ENCODE measurements at regions not wholly inside any gene's neighbourhood (a gene's known extent, or its start where the extent isn't known, plus 50 kb on each side); places are given as distances from the start of the nearest gene placed in this dataset.
"Not testable (repeated sequence)": the region's sequence is repeated elsewhere in the genome, so short reads cannot be mapped to it uniquely, and the experiment has no call there.

DNA sequence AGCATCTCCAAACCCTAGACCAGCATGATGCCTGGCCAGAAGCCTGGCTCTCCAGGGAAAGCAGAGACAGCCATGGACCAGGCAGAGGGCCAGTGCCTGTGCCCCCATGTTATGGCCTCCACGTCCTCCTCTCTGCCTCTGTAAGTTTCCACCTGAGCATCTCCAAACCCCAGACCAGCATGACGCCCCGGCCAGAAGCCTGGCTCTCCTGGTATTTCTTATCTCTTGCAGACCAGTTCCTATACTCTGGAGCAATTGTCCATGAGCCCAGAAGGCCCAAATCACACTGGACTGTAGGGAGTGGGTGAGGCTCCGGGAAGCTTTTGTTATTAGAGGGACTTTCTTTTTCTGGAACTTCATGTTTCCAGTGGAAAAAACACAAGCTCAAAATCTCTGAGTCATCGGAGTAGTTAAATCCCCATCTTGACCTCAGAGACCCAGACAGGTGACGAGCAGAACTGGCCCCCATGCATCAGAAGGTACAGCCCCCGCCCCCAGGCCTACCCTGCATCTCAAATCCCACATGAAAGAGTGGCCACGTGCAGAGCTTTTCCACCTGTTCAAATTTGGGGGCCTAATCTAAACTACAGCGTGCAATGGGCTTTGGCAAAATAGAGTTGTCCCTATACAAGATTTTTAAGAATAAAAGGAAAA lies 110.2 kb upstream of the FOXQ1 start:
- DNase-seq (ENCODE audit: low read depth) = no peak

DNA sequence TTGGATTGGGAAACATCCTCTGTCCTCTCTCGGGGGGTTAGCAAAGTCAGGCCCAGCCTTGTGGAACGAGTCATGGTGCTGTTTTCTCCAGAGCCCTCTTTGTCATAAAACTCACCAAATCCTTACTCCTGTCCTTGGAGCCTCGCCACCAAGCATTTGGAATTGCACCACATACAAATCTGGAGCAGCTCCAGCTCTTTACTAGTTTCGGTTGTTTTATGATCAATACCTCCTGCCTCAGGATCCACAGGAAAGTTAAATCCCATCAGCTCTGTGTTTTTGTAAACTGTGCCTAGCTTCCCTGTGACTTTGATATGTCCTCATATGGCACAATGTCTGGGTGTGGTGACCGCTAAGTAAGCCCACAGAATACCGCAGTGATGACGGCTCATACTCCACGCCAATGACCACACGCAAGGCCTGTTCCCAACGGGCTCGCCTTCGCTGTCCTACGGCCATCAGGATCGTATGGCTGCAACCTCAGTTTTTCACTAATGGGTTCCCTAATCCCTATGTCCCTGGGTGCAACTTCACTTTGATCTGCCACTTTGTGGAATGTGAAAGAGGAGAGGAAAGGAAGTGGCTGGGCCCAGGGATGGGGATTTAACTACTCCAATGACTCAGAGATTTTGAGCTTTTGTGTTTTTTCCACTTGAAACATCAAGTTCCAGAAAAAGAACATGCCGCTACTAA lies 111.3 kb upstream of the FOXQ1 start:
- no peak for DNase-seq (ENCODE audit: low read depth)

DNA sequence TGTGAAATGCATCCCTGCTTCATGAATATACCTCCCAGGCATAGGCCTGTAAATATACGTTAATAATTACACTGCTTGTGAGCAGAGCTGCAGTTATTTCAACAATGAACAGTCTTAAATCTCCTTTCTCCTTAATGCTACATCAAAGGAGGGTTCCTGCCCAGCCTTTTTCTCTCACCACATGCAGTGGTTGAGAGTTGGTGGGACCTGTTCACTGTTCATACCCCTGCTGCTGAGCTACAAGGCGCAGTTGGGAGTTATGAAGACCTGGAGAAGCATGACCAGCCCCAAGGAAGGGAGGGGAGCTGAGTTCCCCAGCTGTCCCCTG lies 111.9 kb upstream of the FOXQ1 start:
- no peak for DNase-seq (ENCODE audit: low read depth)

DNA sequence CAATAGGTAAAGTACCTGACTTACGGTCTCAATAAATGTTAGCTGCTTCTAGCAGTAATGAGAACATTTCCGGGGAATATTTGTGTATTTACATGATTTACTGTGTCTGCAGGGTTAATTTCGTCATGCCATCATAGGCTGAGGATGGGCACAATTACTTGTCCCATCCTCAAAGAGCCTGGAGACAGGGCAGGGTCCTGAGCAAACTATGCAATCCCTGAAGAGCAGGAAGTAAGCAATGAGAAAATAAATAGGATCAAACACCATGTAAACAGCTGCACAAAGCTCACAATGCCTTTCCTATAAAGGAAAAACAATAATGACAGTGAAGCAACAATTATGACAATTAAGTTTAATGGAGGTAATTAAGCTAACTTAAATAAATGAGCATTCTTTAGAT lies 114.6 kb upstream of the FOXQ1 start:
- DNase-seq (ENCODE audit: low read depth) = no peak

DNA sequence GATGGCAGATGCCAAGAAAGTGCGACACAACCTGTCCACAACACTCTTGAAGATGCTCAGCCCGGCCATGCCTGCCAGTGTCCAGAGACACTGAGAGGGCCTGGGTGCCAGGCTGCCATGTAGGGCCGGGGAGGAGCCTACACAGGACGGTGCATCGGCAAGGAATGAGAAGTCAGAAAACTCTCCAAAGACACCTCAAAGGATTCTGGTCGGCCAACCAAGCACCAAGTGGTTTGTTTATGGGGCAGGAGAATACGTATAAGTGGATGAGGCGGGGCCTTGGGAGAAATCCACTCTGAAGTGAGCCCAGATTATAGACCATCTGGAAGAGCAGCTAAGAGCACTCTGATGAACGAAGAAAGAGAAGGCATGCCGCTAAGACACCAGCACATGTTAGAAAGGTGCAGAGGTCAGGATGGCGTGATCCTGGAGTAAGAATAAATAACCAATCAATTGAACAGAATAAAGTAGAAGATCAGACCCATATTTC lies 120.7 kb upstream of the FOXQ1 start:
- DNase-seq (ENCODE audit: low read depth) = no peak

DNA sequence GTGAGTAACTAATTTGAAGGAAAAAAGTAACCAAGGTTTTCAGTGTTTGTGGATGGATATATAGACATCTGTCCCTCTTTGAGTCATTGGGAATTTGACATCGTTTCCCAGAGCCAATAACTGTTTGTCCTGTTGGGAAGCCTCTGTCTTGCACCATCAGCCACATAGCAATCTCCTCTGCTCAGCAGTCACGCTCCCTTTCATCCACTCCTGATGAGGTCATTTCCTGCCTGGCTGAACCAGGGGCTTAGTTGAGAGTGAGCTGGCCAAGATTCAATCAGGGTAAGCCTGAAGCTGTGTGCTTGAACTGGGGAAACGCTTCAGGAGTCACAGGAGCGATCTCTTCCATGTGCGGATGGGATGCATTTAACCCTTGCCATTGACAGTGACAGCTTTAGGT lies 121.5 kb upstream of the FOXQ1 start:
- DNase-seq (ENCODE audit: low read depth) = no peak

DNA sequence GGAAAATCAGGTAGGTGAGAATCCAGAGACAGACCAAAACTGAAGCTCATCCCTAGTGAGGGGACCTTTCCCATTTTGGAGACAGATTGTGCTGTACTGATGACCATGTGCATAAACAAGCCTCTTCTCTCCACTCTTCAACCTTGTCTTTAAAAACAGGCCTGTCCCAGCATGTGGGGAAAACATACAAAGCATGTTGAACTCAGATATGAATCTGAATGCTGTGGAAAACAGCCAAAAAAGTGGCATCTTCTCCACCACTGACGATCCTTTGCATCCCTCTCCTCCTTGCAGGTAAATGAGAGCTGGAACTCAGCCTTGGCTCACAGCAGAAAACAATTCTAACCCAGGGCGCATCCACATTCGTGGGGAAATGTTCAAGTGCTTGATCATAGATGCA lies 123.7 kb upstream of the FOXQ1 start:
- no peak for DNase-seq (ENCODE audit: low read depth)

DNA sequence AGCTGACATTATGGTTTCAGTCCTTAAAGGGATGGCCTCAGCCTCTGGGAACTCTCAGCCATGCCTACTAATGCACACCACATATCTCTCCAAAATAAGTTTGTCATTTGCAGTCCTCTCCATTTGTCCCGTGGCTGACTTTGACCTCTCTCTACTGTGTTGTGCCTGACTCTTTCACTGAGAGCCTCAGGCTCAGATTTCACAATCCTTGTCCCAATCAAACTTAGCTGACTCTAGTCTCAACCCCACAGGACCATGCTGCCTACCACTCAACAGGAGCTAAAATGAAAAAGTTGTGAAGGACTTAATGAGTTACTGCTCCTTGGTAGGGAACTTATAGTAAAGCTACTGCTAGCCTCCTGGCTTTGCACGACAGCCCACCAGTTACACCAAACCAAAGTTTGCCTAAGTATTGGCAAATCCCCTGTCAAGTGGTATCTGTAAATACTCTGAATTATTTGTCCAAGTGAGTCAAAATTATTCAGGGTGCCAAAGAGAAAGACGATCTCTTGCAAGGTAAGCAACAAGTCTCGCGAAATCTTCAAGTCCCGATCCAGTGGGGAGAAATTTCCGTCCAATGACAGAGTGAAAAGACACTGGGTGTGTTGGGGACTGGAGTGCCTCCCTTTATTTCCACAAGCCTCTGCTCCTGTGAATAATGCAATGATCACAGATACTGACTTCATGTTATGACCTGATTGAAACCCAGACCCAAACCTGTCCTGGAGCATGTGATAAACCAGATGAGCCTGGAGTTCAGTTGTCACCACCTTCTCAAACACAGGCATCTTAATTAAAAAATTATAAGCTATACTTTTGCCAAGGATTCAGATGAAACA lies 124.4 kb upstream of the FOXQ1 start:
- DNase-seq (ENCODE audit: low read depth) = no peak

DNA sequence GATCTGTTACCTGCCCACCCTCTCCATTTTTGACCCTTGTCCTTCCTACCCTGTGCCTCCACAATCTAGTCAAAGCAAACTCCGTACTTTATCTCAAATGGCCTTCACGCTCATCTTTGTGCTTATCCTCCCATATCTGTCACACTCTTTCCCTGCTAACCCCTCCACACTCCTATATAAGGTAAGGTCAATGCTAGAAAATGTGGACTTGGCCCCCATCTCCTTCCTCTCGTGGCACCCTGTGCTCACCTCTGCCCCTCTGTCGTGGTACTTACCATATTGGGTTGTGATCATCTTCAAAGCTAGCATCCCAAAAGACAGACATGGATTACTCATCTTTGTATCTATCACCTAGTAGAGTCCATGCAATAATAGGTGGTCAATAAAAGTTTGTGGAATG lies 127.6 kb upstream of the FOXQ1 start:
- DNase-seq (ENCODE audit: low read depth) = no peak

DNA sequence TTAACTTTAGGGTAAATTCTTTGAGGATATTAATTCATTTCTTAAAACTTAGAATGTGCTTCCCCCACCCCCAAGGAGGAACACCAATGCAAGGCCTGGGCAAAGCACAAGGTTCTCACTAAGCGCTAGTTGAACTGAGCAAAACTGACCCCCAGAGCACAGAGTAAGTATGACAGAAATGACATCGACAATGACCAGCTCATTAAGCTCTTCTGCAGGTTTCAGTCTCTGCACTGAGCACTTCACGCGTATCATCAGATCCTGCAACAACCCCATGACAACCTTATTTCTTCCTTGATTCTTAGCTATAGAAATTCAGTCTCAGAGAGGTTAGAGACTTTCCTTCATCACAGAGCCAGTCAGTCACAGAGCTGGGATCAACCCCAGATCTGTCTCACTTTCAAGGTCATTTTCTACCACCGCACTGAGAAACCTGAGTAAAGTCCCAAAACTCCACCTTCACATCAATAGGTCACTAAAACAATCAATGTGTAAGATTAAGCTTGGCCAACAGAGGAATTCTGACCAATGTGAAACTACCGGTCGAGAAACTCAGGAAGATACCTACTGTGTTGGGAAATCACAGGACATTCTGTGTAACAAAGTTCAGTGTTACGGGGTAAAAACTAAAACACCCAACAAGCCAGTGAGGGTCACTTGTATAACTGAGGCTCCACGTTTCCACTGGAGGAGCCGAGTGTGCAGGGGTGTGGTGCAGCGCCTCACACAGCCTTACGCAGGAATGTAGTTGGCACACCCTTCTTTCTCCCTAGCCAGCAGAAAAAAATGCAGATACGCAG lies 129.0 kb upstream of the FOXQ1 start:
- no peak for DNase-seq (ENCODE audit: low read depth)

DNA sequence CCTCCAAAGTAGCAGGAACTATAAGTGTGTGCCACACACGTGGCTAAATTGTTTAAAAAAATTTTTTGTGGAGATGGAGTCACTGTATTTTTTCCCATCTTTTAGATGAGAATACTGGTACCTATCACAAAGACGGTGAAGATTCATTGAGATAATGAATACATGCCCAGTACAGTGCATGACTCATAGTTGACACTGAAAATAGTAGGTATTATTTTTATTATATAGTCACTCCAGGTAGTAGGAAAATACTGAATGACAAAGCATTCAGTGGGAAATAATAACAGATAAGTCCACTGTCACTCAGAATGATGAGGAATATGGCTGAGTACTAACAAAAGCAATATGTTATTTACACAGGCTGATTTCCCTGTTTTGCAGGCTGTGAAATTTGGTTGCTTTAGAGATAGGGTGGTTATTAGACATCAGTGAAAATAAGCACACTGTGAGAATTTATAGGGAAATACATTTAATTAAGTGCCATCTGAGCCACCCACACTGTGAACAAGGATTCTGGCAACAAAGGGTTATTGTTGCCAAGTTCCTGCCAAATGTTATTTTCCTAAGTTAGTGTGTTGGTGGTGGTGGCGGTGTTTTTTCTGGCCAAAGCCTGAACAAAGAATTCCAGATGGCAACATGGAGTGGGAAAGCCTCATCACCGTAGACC lies 129.8 kb upstream of the FOXQ1 start:
- DNase-seq (ENCODE audit: low read depth) = no peak

DNA sequence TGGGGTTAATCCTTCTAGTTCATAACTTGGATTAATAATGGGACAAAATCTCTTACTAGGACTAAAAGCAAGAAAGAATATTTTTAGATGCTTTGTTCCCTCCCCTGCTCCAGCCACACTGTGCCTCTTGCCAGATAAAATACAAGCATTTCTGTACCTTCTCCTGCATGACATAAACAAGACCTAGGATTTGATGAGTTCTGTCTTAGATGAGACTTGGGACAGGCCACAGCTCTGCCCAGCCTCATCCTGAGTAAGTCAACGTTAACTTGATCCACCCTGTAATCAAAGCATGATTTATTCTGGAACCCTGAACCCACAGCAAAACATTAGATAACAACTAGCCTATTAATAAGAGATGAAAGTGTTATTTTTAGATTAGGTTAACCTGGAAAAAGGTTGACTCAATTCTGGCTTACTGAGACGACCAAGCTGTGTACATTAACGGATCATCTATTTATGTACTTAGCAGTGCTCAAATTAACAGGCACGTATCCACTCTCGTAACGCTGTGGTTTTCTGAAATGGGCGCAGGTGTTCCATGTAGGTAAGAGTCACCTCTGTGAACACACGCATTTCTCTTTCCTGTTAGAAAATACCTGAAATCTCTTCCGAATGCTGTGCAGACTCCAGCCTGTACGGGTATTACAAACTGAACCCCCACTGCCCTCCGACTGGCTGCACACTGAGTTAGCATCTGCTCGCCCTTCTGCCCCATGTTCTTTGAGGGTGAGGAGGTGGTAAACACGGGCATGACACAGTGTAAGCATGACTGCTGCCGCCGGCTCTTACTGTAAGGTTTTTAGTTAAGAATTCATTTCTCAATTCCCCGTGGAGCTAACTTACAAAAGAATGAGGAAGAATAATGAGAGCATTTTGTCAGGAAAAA lies 132.1 kb upstream of the FOXQ1 start:
- no peak for DNase-seq (ENCODE audit: low read depth)

DNA sequence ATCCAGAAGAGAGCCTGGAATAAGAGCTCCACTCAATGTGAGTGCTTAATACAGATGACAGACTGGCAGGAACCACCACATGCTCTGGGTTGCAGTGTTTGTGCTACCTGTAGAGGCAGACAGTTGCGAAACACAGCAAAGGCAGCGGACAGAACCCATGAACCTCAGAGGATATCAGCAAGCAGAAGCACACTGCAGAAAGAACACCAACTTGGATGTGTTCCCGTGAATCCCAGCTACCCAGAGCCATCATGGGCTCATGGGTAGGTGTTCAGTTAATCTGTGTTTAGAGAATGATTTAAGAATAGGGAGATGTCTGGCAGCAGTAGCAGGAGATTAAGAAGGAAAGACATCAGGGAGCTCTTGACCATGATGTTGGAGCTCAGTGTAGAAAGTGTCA lies 133.3 kb upstream of the FOXQ1 start:
- DNase-seq (ENCODE audit: low read depth) = no peak

DNA sequence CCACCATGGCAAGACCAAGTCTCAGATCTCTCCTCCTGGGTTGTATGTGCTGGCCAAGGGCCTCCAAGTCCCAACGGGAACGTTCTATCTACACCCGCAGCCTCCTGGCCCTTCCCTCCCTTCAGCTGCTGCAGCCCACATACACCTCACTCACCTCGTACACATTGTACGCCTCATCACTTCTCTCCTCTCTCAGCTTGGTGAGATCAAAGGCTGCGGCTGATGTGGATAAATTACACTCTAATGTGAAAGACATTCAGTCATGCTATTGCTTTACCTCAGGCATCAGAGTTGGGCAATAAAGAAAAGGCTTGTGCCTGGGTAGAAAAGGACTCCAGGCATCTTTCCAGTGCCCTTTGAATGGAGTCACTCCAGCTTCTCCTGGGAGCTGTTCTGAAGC lies 135.3 kb upstream of the FOXQ1 start:
- DNase-seq (ENCODE audit: low read depth) = no peak

DNA sequence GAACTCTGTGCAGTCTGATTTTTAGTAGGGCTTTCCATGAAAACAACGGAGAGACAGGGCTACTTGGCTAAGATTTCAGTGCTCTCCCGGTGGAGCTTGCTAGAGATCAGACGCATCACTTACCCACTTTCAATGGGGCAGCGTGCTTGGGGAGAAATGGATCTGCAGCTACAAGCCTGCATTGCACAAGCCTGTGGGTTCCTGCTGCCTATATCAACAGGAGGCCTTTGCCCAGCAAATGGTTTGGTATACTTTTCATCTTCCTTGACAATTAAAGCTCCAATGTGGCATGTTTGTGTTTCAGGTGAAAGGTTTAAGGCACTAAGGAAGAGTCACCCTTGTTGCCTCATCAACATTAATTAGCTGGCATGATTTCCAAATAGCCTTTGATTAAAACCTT lies 136.0 kb upstream of the FOXQ1 start:
- no peak for DNase-seq (ENCODE audit: low read depth)

DNA sequence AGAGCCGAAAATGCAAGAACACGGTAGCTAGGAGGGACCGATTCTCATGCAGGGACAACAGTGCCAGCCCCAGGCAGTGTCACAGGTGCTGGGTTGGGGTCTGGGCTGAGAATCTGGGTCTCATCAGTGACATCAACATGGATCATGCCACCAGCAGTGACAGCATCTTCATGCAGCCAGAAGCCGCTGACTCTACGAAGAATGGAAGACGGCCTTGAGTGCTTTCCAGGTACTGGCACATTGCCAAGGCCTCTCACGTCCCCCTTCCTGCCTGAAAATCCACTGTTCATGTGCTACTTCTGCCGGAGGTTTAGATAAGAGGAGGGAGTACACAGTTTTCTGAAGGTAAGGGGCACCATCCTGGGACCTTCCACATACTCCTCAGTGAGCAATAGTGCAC lies 141.1 kb upstream of the FOXQ1 start:
- DNase-seq (ENCODE audit: low read depth) = no peak

DNA sequence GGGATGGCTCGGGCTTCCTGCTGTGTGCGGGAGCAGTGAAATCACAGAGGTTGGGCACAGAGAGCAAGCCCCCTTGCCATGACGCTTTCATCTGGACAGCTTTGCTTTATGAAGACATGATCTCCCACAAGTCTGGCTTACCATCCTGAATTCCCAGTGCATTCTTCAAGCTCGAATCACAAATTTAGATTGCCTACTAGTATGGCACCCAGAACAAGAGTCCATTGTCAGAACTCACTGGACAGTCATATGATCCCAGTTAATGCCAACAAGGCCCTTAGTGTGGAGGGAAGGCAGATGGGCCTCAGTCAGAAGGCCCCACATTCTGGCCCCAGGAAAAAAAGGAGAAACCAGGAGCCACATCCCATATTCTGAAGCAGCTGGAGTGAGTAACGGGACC lies 147.3 kb upstream of the FOXQ1 start:
- DNase-seq (ENCODE audit: low read depth) = no peak

DNA sequence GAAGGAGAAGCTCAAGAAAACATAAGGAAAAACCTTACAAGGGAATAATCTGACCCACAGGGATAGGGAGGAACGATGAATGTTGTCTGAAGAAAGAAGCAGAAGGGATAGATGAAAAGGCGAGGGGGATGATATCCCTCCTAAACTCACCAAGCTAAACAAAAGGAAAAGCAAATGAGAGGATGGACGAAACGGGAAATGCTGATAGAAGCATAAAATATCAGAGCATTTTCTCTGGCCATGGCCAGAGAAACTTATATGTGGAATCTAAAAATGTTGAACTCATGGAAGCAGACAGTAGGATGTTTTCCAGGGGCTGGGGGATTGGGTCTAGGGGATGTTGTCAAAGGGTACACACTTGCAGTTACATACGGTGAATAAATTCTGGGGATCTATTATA lies 148.4 kb upstream of the FOXQ1 start:
- DNase-seq (ENCODE audit: low read depth) = no peak

DNA sequence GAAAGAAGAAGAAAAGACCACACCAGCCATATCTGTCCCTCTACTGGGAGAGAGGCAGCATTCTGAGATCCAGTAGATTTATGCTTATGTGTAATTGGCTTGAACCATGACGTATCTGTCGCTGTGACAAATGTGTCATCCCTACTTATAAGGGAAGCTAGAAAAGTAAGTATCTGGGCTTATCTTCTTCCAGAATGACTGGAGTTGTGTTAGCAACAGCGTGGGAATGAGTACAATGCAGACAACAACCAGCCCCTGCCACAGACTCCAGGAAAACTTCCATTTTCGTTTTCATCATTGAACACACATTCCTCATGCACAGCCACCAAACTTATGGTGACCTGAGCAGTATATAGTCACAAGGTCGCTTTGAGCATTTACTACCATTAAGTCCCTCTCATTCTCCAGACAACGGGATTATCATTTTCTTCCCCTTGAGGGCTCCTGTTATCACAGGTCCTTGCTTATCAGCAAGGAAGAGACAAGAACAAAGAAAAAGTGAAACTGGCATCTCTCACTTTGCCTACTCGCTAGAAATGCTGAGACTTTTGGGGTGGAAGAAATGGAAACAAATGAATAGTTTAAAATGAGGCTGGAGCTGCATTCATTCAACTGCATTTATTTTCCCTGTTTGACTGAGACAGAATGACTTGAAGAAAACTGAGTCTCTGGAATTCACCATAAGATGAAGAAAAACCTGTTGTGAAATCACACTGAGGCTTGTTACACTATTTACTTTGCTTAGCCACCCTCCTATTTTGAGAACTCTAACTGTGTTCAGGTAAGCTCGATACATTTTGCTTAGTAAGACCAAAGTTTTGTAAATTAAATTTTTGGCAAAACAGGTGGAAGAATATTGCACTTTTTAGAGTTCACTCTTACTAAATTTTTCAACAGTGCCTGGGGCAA lies 149.3 kb upstream of the FOXQ1 start:
- DNase-seq (ENCODE audit: low read depth) = no peak

DNA sequence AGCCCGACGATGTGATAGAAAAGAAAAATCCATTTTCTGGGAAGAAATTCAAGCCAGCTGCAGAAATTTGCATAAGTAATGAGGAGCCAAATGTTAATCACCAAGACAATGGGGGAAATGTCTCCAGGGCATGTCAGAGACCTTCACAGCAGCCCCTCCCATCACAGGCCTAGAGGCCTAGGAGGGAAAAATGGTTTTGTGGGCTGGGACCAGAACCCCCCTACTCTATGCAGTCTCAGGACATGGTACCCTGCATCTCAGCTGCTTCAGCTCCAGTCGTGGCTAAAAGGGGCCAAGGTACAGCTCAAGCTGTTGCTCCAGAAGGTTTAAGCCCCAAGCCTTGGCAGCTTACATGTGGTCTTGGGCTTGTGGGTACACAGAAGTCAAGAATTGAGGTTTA lies 155.5 kb upstream of the FOXQ1 start:
- DNase-seq (ENCODE audit: low read depth) = not testable (repeated sequence)

All from activated gamma-delta T cell treated with anti-CD3 and anti-CD28 coated beads, Interleukin-2, amount 50 U/mL, for 16 hours (primary cell).